Thyroid gland (tissue), 4 donors: ENCODE measurements at regions not wholly inside any gene's neighbourhood (a gene's known extent, or its start where the extent isn't known, plus 50 kb on each side); places are given as distances from the start of the nearest gene placed in this dataset.

Experiments used
- CTCF ChIP-seq, 6 experiments: fragments of 200-600 bp in 3 of 6; fragments of 450-650 bp in 3 of 6; sonication (generic) in 3 of 6; IDR thresholded peaks; one replicate each; pipeline ENCODE4 v1.5.1; 2016 to 2019; ENCODE audit warnings: antibody characterized with exemption in 6 of 6, mild to moderate bottlenecking in 2 of 6, inconsistent platforms in 1 of 6, moderate library complexity in 1 of 6
- POLR2A ChIP-seq, 2 donors: fragments of 450-650 bp; IDR thresholded peaks; one replicate each; pipeline ENCODE4 v1.6.1; 2017; ENCODE audit warnings: antibody characterized with exemption in 2 of 2, mild to moderate bottlenecking in 2 of 2, moderate library complexity in 1 of 2

GRCh38 chr2:106338043-106338442 lies 130.2 kb downstream of the RGPD3 start:
- TF ChIP-seq CTCF (IDR thresholded peaks at IDR 0.05): no peak
- no peak for TF ChIP-seq POLR2A (IDR thresholded peaks at IDR 0.05)
